Retina (tissue), 1 donor: ENCODE measurements at regions not wholly inside any gene's neighbourhood (a gene's known extent, or its start where the extent isn't known, plus 50 kb on each side); places are given as distances from the start of the nearest gene placed in this dataset.
"Not testable (repeated sequence)": the region's sequence is repeated elsewhere in the genome, so short reads cannot be mapped to it uniquely, and the experiment has no call there.

Experiments
- DNase-seq: peaks from one replicate; pipeline ENCODE4 v3.0.0-alpha.2; 2016

GRCh38 chr16:13336907-13337881 lies 435.8 kb downstream of the SHISA9 start:
- DNase-seq: not testable (repeated sequence)

- no peak for DNase-seq
Measured at GRCh38 chr16:13338044-13338443, 436.6 kb downstream of the SHISA9 start.

GRCh38 chr16:13342675-13343074 lies 441.3 kb downstream of the SHISA9 start:
- DNase-seq: no peak

GRCh38 chr16:13344001-13344400 lies 442.6 kb downstream of the SHISA9 start:
- DNase-seq: no peak

- no peak for DNase-seq
Measured at GRCh38 chr16:13348416-13348815, 447.0 kb downstream of the SHISA9 start.

- DNase-seq: no peak
Measured at GRCh38 chr16:13350000-13350399, 448.6 kb downstream of the SHISA9 start.

GRCh38 chr16:13351181-13351580 lies 449.8 kb downstream of the SHISA9 start:
- no peak for DNase-seq

GRCh38 chr16:13351601-13352217 lies 450.3 kb downstream of the SHISA9 start:
- no peak for DNase-seq

- DNase-seq: not testable (repeated sequence)
Measured at GRCh38 chr16:13352796-13353195, 451.4 kb downstream of the SHISA9 start.

GRCh38 chr16:13357842-13358241 lies 456.4 kb downstream of the SHISA9 start:
- DNase-seq: not testable (repeated sequence)

- no peak for DNase-seq
Measured at GRCh38 chr16:13359835-13360234, 458.4 kb downstream of the SHISA9 start.

- DNase-seq: no peak
Measured at GRCh38 chr16:13372421-13372820, 471.0 kb downstream of the SHISA9 start.

- no peak for DNase-seq
Measured at GRCh38 chr16:13376174-13376573, 474.8 kb downstream of the SHISA9 start.

- no peak for DNase-seq
Measured at GRCh38 chr16:13377143-13377542, 475.7 kb downstream of the SHISA9 start.

GRCh38 chr16:13378151-13378550 lies 476.8 kb downstream of the SHISA9 start:
- no peak for DNase-seq

GRCh38 chr16:13379266-13379665 lies 477.9 kb downstream of the SHISA9 start:
- no peak for DNase-seq

GRCh38 chr16:13385156-13386040 lies 484.0 kb downstream of the SHISA9 start:
- not testable (repeated sequence) for DNase-seq

- DNase-seq: no peak
Measured at GRCh38 chr16:13390093-13390985, 488.9 kb downstream of the SHISA9 start.

GRCh38 chr16:13390986-13391305 lies 489.5 kb downstream of the SHISA9 start:
- DNase-seq: no peak

GRCh38 chr16:13391337-13391736 lies 489.9 kb downstream of the SHISA9 start:
- no peak for DNase-seq

- DNase-seq: no peak
Measured at GRCh38 chr16:13392341-13392740, 490.9 kb downstream of the SHISA9 start.

GRCh38 chr16:13393816-13394215 lies 492.4 kb downstream of the SHISA9 start:
- no peak for DNase-seq
